Omental fat pad (tissue), 3 donors: ENCODE measurements at regions not wholly inside any gene's neighbourhood (a gene's known extent, or its start where the extent isn't known, plus 50 kb on each side); places are given as distances from the start of the nearest gene placed in this dataset.
"Not testable (repeated sequence)": the region's sequence is repeated elsewhere in the genome, so short reads cannot be mapped to it uniquely, and the experiment has no call there.

Source experiments
- ATAC-seq: fragments of 150-250 bp; one replicate; pipeline ENCODE4 v1.9.1; 2016; ENCODE audit warnings: mild to moderate bottlenecking, moderate library complexity; ENCODE audit not compliant: low FRiP score
- DNase-seq: peaks from one replicate; pipeline ENCODE4 v3.0.0-alpha.2; 2019; ENCODE audit warnings: low spot score
- CTCF ChIP-seq, 3 donors: fragments of 450-650 bp; IDR thresholded peaks; one replicate each; pipeline ENCODE4 v1.5.1; 2016 to 2017; ENCODE audit warnings: antibody characterized with exemption in 3 of 3, mild to moderate bottlenecking in 3 of 3, moderate library complexity in 2 of 3

- TF ChIP-seq CTCF (IDR thresholded peaks at IDR 0.05) = no peak
- ATAC-seq (no peak), DNase-seq (no peak)
These were observed 1049.0 kb downstream of the OLFM4 start for GRCh38 chr13:54077569-54077968.

- ATAC-seq (no peak), DNase-seq (no peak)
- no peak for TF ChIP-seq CTCF (IDR thresholded peaks at IDR 0.05)
These were observed 1049.8 kb downstream of the OLFM4 start for GRCh38 chr13:54078271-54078870.

- not testable (repeated sequence) for DNase-seq, ATAC-seq
These were observed 1053.7 kb downstream of the OLFM4 start for GRCh38 chr13:54082309-54082708.

- no peak for ATAC-seq
- TF ChIP-seq CTCF (IDR thresholded peaks at IDR 0.05) = no peak
- no peak for DNase-seq
These were observed 1063.3 kb downstream of the OLFM4 start for GRCh38 chr13:54091884-54092283.

- no peak for ATAC-seq
- no peak for TF ChIP-seq CTCF (IDR thresholded peaks at IDR 0.05)
- DNase-seq = no peak
These were observed 1064.1 kb downstream of the OLFM4 start for GRCh38 chr13:54092686-54093085.

GRCh38 chr13:54110597-54110996 lies 1082.0 kb downstream of the OLFM4 start:
- ATAC-seq = no peak
- TF ChIP-seq CTCF (IDR thresholded peaks at IDR 0.05) = no peak

GRCh38 chr13:54124700-54125099 lies 1096.1 kb downstream of the OLFM4 start:
- no peak for TF ChIP-seq CTCF (IDR thresholded peaks at IDR 0.05)
- DNase-seq = no peak
- ATAC-seq = no peak

More at GRCh38 chr13:54110597-54110996, 1082.0 kb downstream of the OLFM4 start:
- no peak for DNase-seq

- not testable (repeated sequence) for ATAC-seq
These were observed 1102.3 kb downstream of the OLFM4 start for GRCh38 chr13:54130931-54131330.

GRCh38 chr13:54131433-54131832 lies 1102.8 kb downstream of the OLFM4 start:
- not testable (repeated sequence) for DNase-seq, ATAC-seq

More at GRCh38 chr13:54130931-54131330, 1102.3 kb downstream of the OLFM4 start:
- DNase-seq = not testable (repeated sequence)

GRCh38 chr13:54132127-54132526 lies 1103.5 kb downstream of the OLFM4 start:
- ATAC-seq, DNase-seq: not testable (repeated sequence)

GRCh38 chr13:54132720-54133119 lies 1104.1 kb downstream of the OLFM4 start:
- DNase-seq, ATAC-seq: not testable (repeated sequence)
